SKM-1 treated with dmso at 0.1 percent for 144 hours (cell line): ENCODE measurements at regions not wholly inside any gene's neighbourhood (a gene's known extent, or its start where the extent isn't known, plus 50 kb on each side); places are given as distances from the start of the nearest gene placed in this dataset.

Experiments
- DNase-seq: peaks from one replicate; lab custom pipeline; 2025; ENCODE audit not compliant: unreplicated experiment; lab: John Stamatoyannopoulos, UW

- DNase-seq: no peak
Measured at GRCh38 chr14:26990946-26991345, 393.1 kb upstream of the NOVA1 start.

- DNase-seq: no peak
Measured at GRCh38 chr14:26992403-26993115, 394.7 kb upstream of the NOVA1 start.

- DNase-seq: no peak
Measured at GRCh38 chr14:26993556-26993955, 395.7 kb upstream of the NOVA1 start.

- DNase-seq: no peak
Measured at GRCh38 chr14:26995301-26995700, 397.5 kb upstream of the NOVA1 start.

- no peak for DNase-seq
Measured at GRCh38 chr14:26996246-26996645, 398.4 kb upstream of the NOVA1 start.

GRCh38 chr14:27002179-27002578 is 404.3 kb upstream of the NOVA1 start:
- DNase-seq: no peak

GRCh38 chr14:27006570-27006969 is 408.7 kb upstream of the NOVA1 start:
- DNase-seq: no peak

- no peak for DNase-seq
Measured at GRCh38 chr14:27008187-27008586, 410.4 kb upstream of the NOVA1 start.

GRCh38 chr14:27012641-27013040 is 414.8 kb upstream of the NOVA1 start:
- no peak for DNase-seq

- no peak for DNase-seq
Measured at GRCh38 chr14:27013678-27014077, 415.8 kb upstream of the NOVA1 start.

- DNase-seq: no peak
Measured at GRCh38 chr14:27015065-27015464, 417.2 kb upstream of the NOVA1 start.

GRCh38 chr14:27025648-27026047 is 427.8 kb upstream of the NOVA1 start:
- no peak for DNase-seq

GRCh38 chr14:27026097-27026496 is 428.3 kb upstream of the NOVA1 start:
- DNase-seq: no peak

- DNase-seq: no peak
Measured at GRCh38 chr14:27040552-27040951, 442.7 kb upstream of the NOVA1 start.

- DNase-seq: no peak
Measured at GRCh38 chr14:27049701-27050100, 451.9 kb upstream of the NOVA1 start.

GRCh38 chr14:27050208-27050607 is 452.4 kb upstream of the NOVA1 start:
- DNase-seq: no peak

GRCh38 chr14:27056586-27056985 is 458.8 kb upstream of the NOVA1 start:
- DNase-seq: no peak

GRCh38 chr14:27061299-27061698 is 463.5 kb upstream of the NOVA1 start:
- no peak for DNase-seq

- DNase-seq: no peak
Measured at GRCh38 chr14:27063959-27064358, 466.1 kb upstream of the NOVA1 start.

GRCh38 chr14:27065886-27066285 is 468.1 kb upstream of the NOVA1 start:
- DNase-seq: no peak

GRCh38 chr14:27067961-27068360 is 470.1 kb upstream of the NOVA1 start:
- DNase-seq: no peak

GRCh38 chr14:27072589-27072988 is 474.8 kb upstream of the NOVA1 start:
- DNase-seq: no peak

- DNase-seq: no peak
Measured at GRCh38 chr14:27075503-27075902, 477.7 kb upstream of the NOVA1 start.
